ENCODE measurements at regions not wholly inside any gene's neighbourhood (a gene's known extent, or its start where the extent isn't known, plus 50 kb on each side); places are given as distances from the start of the nearest gene placed in this dataset.

- no peaks in the 10 kb centered on the region for H3K9me3 ChIP-seq (ENCODE audit: low read length)
- H3K27me3 ChIP-seq (ENCODE audit: insufficient read depth, low read length, poor library complexity, severe bottlenecking), result no peaks in the 10 kb centered on the region
- no peak overlapping the region for H3K4me3 ChIP-seq (ENCODE audit: low read length)
- no peaks in the 10 kb centered on the region for H3K4me1 ChIP-seq (ENCODE audit: insufficient read depth, low read length)
- H3K36me3 ChIP-seq (ENCODE audit: insufficient read depth, low read length), result no peaks in the 10 kb centered on the region
- no peaks in the 10 kb centered on the region for H3K27me3 Mint-ChIP-seq
- H3K36me3 Mint-ChIP-seq, result no peaks in the 10 kb centered on the region
- ChIA-PET POLR2A (no interaction called here), CTCF (no interaction called here)
- H3K27ac ChIP-seq (ENCODE audit: low read depth, low read length), result no peak overlapping the region
- peaks cover 0 to 8% (median 0%) of the 10 kb centered on the region in 5 donors for H3K9me3 Mint-ChIP-seq
- no peak overlapping the region for H3K27ac Mint-ChIP-seq
- no peaks in the 10 kb centered on the region for H3K4me1 Mint-ChIP-seq
- no peak overlapping the region for H3K4me3 Mint-ChIP-seq
- DNase-seq, result no peak
These were observed 145.0 kb upstream of the MEIS2 start for GRCh38 chr15:37245358-37245757.

GRCh38 chr15:37246065-37246464, 145.7 kb upstream of the MEIS2 start:
- peaks cover 0 to 8% (median 0%) of the 10 kb centered on the region in 5 donors for H3K9me3 Mint-ChIP-seq
- H3K27ac ChIP-seq (ENCODE audit: low read depth, low read length), result no peak overlapping the region
- POLR2A ChIA-PET, result no interaction called here

GRCh38 chr15:37246856-37247255, 146.5 kb upstream of the MEIS2 start:
- Histone ChIP-seq H3K4me3 (ENCODE audit: low read length) (no peak overlapping the region), H3K27me3 (ENCODE audit: insufficient read depth, low read length, poor library complexity, severe bottlenecking) (no peaks in the 10 kb centered on the region), H3K9me3 (ENCODE audit: low read length) (no peaks in the 10 kb centered on the region), H3K27ac (ENCODE audit: low read depth, low read length) (no peak overlapping the region), H3K36me3 (ENCODE audit: insufficient read depth, low read length) (no peaks in the 10 kb centered on the region), H3K4me1 (ENCODE audit: insufficient read depth, low read length) (no peaks in the 10 kb centered on the region)
- ChIA-PET POLR2A (no interaction called here), CTCF (no interaction called here)
- Mint-ChIP-seq H3K4me1 (no peaks in the 10 kb centered on the region), H3K27me3 (no peaks in the 10 kb centered on the region), H3K27ac (no peak overlapping the region), H3K36me3 (no peaks in the 10 kb centered on the region), H3K9me3 (peaks cover 0 to 10% (median 0%) of the 10 kb centered on the region in 5 donors), H3K4me3 (no peak overlapping the region)
- DNase-seq, result no peak

More at GRCh38 chr15:37246065-37246464, 145.7 kb upstream of the MEIS2 start:
- H3K36me3 Mint-ChIP-seq, result no peaks in the 10 kb centered on the region
- CTCF ChIA-PET, result no interaction called here
- no peak overlapping the region for H3K27ac Mint-ChIP-seq
- H3K9me3 ChIP-seq (ENCODE audit: low read length), result no peaks in the 10 kb centered on the region
- no peak overlapping the region for H3K4me3 ChIP-seq (ENCODE audit: low read length)
- H3K27me3 ChIP-seq (ENCODE audit: insufficient read depth, low read length, poor library complexity, severe bottlenecking), result no peaks in the 10 kb centered on the region
- no peaks in the 10 kb centered on the region for H3K4me1 ChIP-seq (ENCODE audit: insufficient read depth, low read length)
- H3K4me1 Mint-ChIP-seq, result no peaks in the 10 kb centered on the region
- no peak for DNase-seq
- H3K27me3 Mint-ChIP-seq, result no peaks in the 10 kb centered on the region
- no peaks in the 10 kb centered on the region for H3K36me3 ChIP-seq (ENCODE audit: insufficient read depth, low read length)
- H3K4me3 Mint-ChIP-seq, result no peak overlapping the region

- H3K27me3 ChIP-seq (ENCODE audit: insufficient read depth, low read length, poor library complexity, severe bottlenecking), result no peaks in the 10 kb centered on the region
- no peak overlapping the region for H3K4me3 ChIP-seq (ENCODE audit: low read length)
- peaks cover 0 to 10% (median 0%) of the 10 kb centered on the region in 5 donors for H3K9me3 Mint-ChIP-seq
- H3K4me1 Mint-ChIP-seq, result no peaks in the 10 kb centered on the region
- H3K9me3 ChIP-seq (ENCODE audit: low read length), result no peaks in the 10 kb centered on the region
- no peaks in the 10 kb centered on the region for H3K36me3 Mint-ChIP-seq
- H3K36me3 ChIP-seq (ENCODE audit: insufficient read depth, low read length), result no peaks in the 10 kb centered on the region
- H3K4me3 Mint-ChIP-seq, result no peak overlapping the region
- ChIA-PET CTCF (no interaction called here), POLR2A (no interaction called here)
- H3K27ac ChIP-seq (ENCODE audit: low read depth, low read length), result no peak overlapping the region
- H3K27me3 Mint-ChIP-seq, result no peaks in the 10 kb centered on the region
- no peak for DNase-seq
- no peaks in the 10 kb centered on the region for H3K4me1 ChIP-seq (ENCODE audit: insufficient read depth, low read length)
- H3K27ac Mint-ChIP-seq, result no peak overlapping the region
These were observed 148.9 kb upstream of the MEIS2 start for GRCh38 chr15:37249249-37249648.

- Mint-ChIP-seq H3K36me3 (no peaks in the 10 kb centered on the region), H3K4me1 (no peaks in the 10 kb centered on the region), H3K4me3 (no peak overlapping the region), H3K27me3 (no peaks in the 10 kb centered on the region), H3K27ac (no peak overlapping the region), H3K9me3 (peaks cover 0 to 12% (median 0%) of the 10 kb centered on the region in 5 donors)
- DNase-seq, result no peak
- Histone ChIP-seq H3K27ac (ENCODE audit: low read depth, low read length) (no peak overlapping the region), H3K27me3 (ENCODE audit: insufficient read depth, low read length, poor library complexity, severe bottlenecking) (no peaks in the 10 kb centered on the region), H3K4me3 (ENCODE audit: low read length) (no peak overlapping the region), H3K36me3 (ENCODE audit: insufficient read depth, low read length) (no peaks in the 10 kb centered on the region), H3K4me1 (ENCODE audit: insufficient read depth, low read length) (no peaks in the 10 kb centered on the region), H3K9me3 (ENCODE audit: low read length) (no peaks in the 10 kb centered on the region)
- POLR2A ChIA-PET, result no interaction called here
- CTCF ChIA-PET, result interaction anchor here (0.9 kb wide), 1 partner anchor 1615 kb away, joined by 3 read pairs; no protein-coding TSS in a partner anchor
These were observed 152.2 kb upstream of the MEIS2 start for GRCh38 chr15:37252530-37252929.

GRCh38 chr15:37253877-37254276, 153.5 kb upstream of the MEIS2 start:
- POLR2A ChIA-PET, result no interaction called here
- no peaks in the 10 kb centered on the region for H3K36me3 Mint-ChIP-seq
- H3K9me3 Mint-ChIP-seq, result peaks cover 0 to 12% (median 0%) of the 10 kb centered on the region in 5 donors
- no peak overlapping the region for H3K27ac Mint-ChIP-seq
- CTCF ChIA-PET, result no interaction called here
- Histone ChIP-seq H3K9me3 (ENCODE audit: low read length) (no peaks in the 10 kb centered on the region), H3K27me3 (ENCODE audit: insufficient read depth, low read length, poor library complexity, severe bottlenecking) (no peaks in the 10 kb centered on the region), H3K36me3 (ENCODE audit: insufficient read depth, low read length) (no peaks in the 10 kb centered on the region), H3K4me3 (ENCODE audit: low read length) (no peak overlapping the region), H3K27ac (ENCODE audit: low read depth, low read length) (no peak overlapping the region), H3K4me1 (ENCODE audit: insufficient read depth, low read length) (no peaks in the 10 kb centered on the region)
- H3K27me3 Mint-ChIP-seq, result no peaks in the 10 kb centered on the region
- DNase-seq, result no peak
- no peak overlapping the region for H3K4me3 Mint-ChIP-seq
- H3K4me1 Mint-ChIP-seq, result no peaks in the 10 kb centered on the region

GRCh38 chr15:37260255-37260654, 159.9 kb upstream of the MEIS2 start:
- no peaks in the 10 kb centered on the region for H3K4me1 Mint-ChIP-seq
- peaks cover 0 to 2% (median 0%) of the 10 kb centered on the region in 3 donors for H3K36me3 Mint-ChIP-seq
- H3K4me3 ChIP-seq (ENCODE audit: low read length), result no peak overlapping the region
- no peak for DNase-seq
- H3K27ac Mint-ChIP-seq, result no peak overlapping the region
- H3K9me3 ChIP-seq (ENCODE audit: low read length), result no peaks in the 10 kb centered on the region
- H3K4me1 ChIP-seq (ENCODE audit: insufficient read depth, low read length), result no peaks in the 10 kb centered on the region
- POLR2A ChIA-PET, result no interaction called here
- no peak overlapping the region for H3K4me3 Mint-ChIP-seq
- no peak overlapping the region for H3K27ac ChIP-seq (ENCODE audit: low read depth, low read length)
- H3K27me3 ChIP-seq (ENCODE audit: insufficient read depth, low read length, poor library complexity, severe bottlenecking), result no peaks in the 10 kb centered on the region
- H3K36me3 ChIP-seq (ENCODE audit: insufficient read depth, low read length), result no peaks in the 10 kb centered on the region
- no peaks in the 10 kb centered on the region for H3K27me3 Mint-ChIP-seq
- H3K9me3 Mint-ChIP-seq, result peaks cover 0 to 5% (median 0%) of the 10 kb centered on the region in 5 donors
- CTCF ChIA-PET, result no interaction called here

GRCh38 chr15:37261685-37262084, 161.3 kb upstream of the MEIS2 start:
- H3K4me1 ChIP-seq (ENCODE audit: insufficient read depth, low read length), result no peaks in the 10 kb centered on the region
- no peak for DNase-seq
- ChIA-PET POLR2A (no interaction called here), CTCF (no interaction called here)
- H3K27ac ChIP-seq (ENCODE audit: low read depth, low read length), result no peak overlapping the region
- Mint-ChIP-seq H3K36me3 (peaks cover 0 to 2% (median 0%) of the 10 kb centered on the region in 3 donors), H3K27me3 (no peaks in the 10 kb centered on the region), H3K27ac (no peak overlapping the region), H3K4me1 (no peaks in the 10 kb centered on the region), H3K9me3 (peaks cover 0 to 3% (median 0%) of the 10 kb centered on the region in 5 donors), H3K4me3 (no peak overlapping the region)
- no peaks in the 10 kb centered on the region for H3K36me3 ChIP-seq (ENCODE audit: insufficient read depth, low read length)
- H3K9me3 ChIP-seq (ENCODE audit: low read length), result no peaks in the 10 kb centered on the region
- no peak overlapping the region for H3K4me3 ChIP-seq (ENCODE audit: low read length)
- H3K27me3 ChIP-seq (ENCODE audit: insufficient read depth, low read length, poor library complexity, severe bottlenecking), result no peaks in the 10 kb centered on the region

Data from CD8-positive, alpha-beta memory T cell (primary cell).